ENCODE measurements at regions not wholly inside any gene's neighbourhood (a gene's known extent, or its start where the extent isn't known, plus 50 kb on each side); places are given as distances from the start of the nearest gene placed in this dataset.

DNA sequence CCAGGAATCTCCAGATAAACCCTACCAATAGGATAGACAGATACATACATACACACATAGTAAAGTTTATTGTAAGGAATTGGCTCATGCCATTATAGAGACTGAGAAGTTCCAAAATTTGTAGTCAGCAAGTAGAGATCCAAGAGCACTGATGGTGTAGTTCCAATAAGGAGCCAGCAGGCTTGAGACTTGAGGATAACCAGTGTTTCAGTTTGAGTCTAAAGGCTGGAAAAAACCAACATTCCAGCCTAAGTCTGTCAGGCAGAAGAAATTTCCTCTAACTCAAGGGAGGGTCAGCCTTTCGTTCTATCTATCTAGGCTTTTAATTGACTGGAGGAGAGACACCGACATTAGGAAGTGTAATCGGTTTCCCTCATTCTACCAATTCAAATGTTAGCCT, 110.2 kb upstream of the TSHZ3 start:
- no peak overlapping the region for H3K9ac ChIP-seq (ENCODE audit: low read depth in 1 of 2, low read length in 2 of 2)
- H3K27me3 ChIP-seq (ENCODE audit: control insufficient read depth in 4 of 4, insufficient read depth in 4 of 4, low read length in 3 of 4), result peaks cover 0 to 10% (median 0%) of the 10 kb centered on the region in 4 donors
- 90% methylated on average over 3 of the region's 3 CpGs for WGBS
- no peaks in the 10 kb centered on the region for H3K36me3 ChIP-seq (ENCODE audit: control insufficient read depth in 4 of 4, insufficient read depth in 3 of 4, low read depth in 1 of 4, low read length in 3 of 4)
- no peaks in the 10 kb centered on the region for H3K9me3 ChIP-seq (ENCODE audit: control insufficient read depth in 4 of 4, low read length in 3 of 4)
- no peak for DNase-seq (ENCODE audit: low spot score)
- no peak overlapping the region for H3K27ac ChIP-seq (ENCODE audit: low read depth in 1 of 2, low read length in 2 of 2)
- TF ChIP-seq, protein P1, sequence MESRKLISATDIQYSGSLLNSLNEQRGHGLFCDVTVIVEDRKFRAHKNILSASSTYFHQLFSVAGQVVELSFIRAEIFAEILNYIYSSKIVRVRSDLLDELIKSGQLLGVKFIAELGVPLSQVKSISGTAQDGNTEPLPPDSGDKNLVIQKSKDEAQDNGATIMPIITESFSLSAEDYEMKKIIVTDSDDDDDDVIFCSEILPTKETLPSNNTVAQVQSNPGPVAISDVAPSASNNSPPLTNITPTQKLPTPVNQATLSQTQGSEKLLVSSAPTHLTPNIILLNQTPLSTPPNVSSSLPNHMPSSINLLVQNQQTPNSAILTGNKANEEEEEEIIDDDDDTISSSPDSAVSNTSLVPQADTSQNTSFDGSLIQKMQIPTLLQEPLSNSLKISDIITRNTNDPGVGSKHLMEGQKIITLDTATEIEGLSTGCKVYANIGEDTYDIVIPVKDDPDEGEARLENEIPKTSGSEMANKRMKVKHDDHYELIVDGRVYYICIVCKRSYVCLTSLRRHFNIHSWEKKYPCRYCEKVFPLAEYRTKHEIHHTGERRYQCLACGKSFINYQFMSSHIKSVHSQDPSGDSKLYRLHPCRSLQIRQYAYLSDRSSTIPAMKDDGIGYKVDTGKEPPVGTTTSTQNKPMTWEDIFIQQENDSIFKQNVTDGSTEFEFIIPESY (IDR thresholded peaks at IDR 0.05), result no peak
- TF ChIP-seq SP1 (IDR thresholded peaks at IDR 0.05) (no peak), FOXA2 (IDR thresholded peaks at IDR 0.05) (no peak), ATF3 (IDR thresholded peaks at IDR 0.05) (no peak), RXRA (IDR thresholded peaks at IDR 0.05) (no peak), JUND (IDR thresholded peaks at IDR 0.05) (no peak), TAF1 (conservative IDR thresholded peaks at IDR 0.05) (no peak), HNF4G (IDR thresholded peaks at IDR 0.05) (no peak), YY1 (IDR thresholded peaks at IDR 0.05) (no peak), RAD21 (IDR thresholded peaks at IDR 0.05) (no peak), CTCF (IDR thresholded peaks at IDR 0.05; ENCODE audit: low read depth, low read length, missing input control) (no peak), FOXA1 (IDR thresholded peaks at IDR 0.05) (no peak), HNF4A (conservative IDR thresholded peaks at IDR 0.05) (no peak)
- TF ChIP-seq, protein P2, sequence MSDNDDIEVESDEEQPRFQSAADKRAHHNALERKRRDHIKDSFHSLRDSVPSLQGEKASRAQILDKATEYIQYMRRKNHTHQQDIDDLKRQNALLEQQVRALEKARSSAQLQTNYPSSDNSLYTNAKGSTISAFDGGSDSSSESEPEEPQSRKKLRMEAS (IDR thresholded peaks at IDR 0.05), result no peak
- TF ChIP-seq, protein P3, sequence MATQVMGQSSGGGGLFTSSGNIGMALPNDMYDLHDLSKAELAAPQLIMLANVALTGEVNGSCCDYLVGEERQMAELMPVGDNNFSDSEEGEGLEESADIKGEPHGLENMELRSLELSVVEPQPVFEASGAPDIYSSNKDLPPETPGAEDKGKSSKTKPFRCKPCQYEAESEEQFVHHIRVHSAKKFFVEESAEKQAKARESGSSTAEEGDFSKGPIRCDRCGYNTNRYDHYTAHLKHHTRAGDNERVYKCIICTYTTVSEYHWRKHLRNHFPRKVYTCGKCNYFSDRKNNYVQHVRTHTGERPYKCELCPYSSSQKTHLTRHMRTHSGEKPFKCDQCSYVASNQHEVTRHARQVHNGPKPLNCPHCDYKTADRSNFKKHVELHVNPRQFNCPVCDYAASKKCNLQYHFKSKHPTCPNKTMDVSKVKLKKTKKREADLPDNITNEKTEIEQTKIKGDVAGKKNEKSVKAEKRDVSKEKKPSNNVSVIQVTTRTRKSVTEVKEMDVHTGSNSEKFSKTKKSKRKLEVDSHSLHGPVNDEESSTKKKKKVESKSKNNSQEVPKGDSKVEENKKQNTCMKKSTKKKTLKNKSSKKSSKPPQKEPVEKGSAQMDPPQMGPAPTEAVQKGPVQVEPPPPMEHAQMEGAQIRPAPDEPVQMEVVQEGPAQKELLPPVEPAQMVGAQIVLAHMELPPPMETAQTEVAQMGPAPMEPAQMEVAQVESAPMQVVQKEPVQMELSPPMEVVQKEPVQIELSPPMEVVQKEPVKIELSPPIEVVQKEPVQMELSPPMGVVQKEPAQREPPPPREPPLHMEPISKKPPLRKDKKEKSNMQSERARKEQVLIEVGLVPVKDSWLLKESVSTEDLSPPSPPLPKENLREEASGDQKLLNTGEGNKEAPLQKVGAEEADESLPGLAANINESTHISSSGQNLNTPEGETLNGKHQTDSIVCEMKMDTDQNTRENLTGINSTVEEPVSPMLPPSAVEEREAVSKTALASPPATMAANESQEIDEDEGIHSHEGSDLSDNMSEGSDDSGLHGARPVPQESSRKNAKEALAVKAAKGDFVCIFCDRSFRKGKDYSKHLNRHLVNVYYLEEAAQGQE (IDR thresholded peaks at IDR 0.05), result no peak
- no peaks in the 10 kb centered on the region for H3K4me1 ChIP-seq (ENCODE audit: control insufficient read depth in 4 of 4, insufficient read depth in 4 of 4, low read length in 3 of 4)
- no peak overlapping the region for H3K4me3 ChIP-seq (ENCODE audit: low read depth in 1 of 3, low read length in 3 of 3)

GRCh38 chr19:31461814-31462539, 112.7 kb upstream of the TSHZ3 start:
- H3K4me3 ChIP-seq (ENCODE audit: low read depth in 1 of 3, low read length in 3 of 3), result no peak overlapping the region
- WGBS, result 91% methylated on average over 3 of the region's 3 CpGs
- no peak for TF ChIP-seq GABPA (IDR thresholded peaks at IDR 0.05 in 1 of 2, conservative IDR thresholded peaks at IDR 0.05 in 1 of 2)
- no peak for TF ChIP-seq NR2F2 (IDR thresholded peaks at IDR 0.05)
- TF ChIP-seq, protein P3 (IDR thresholded peaks at IDR 0.05), result no peak
- TF ChIP-seq ATF3 (IDR thresholded peaks at IDR 0.05), result no peak
- TF ChIP-seq, protein P2 (IDR thresholded peaks at IDR 0.05), result no peak
- no peak for TF ChIP-seq HNF4A (conservative IDR thresholded peaks at IDR 0.05)
- no peak for TF ChIP-seq TAF1 (conservative IDR thresholded peaks at IDR 0.05)
- no peak for TF ChIP-seq FOXA1 (IDR thresholded peaks at IDR 0.05)
- no peak for TF ChIP-seq SP1 (IDR thresholded peaks at IDR 0.05)
- TF ChIP-seq HNF4G (IDR thresholded peaks at IDR 0.05), result no peak
- no peak for TF ChIP-seq YY1 (IDR thresholded peaks at IDR 0.05)

More at GRCh38 chr19:31461814-31462539, 112.7 kb upstream of the TSHZ3 start:
- no peaks in the 10 kb centered on the region for H3K36me3 ChIP-seq (ENCODE audit: control insufficient read depth in 4 of 4, insufficient read depth in 3 of 4, low read depth in 1 of 4, low read length in 3 of 4)
- H3K4me1 ChIP-seq (ENCODE audit: control insufficient read depth in 4 of 4, insufficient read depth in 4 of 4, low read length in 3 of 4), result no peaks in the 10 kb centered on the region
- no peak overlapping the region for H3K27ac ChIP-seq (ENCODE audit: low read depth in 1 of 2, low read length in 2 of 2)
- no peaks in the 10 kb centered on the region for H3K9me3 ChIP-seq (ENCODE audit: control insufficient read depth in 4 of 4, low read length in 3 of 4)
- peaks cover 0 to 10% (median 3%) of the 10 kb centered on the region in 4 donors for H3K27me3 ChIP-seq (ENCODE audit: control insufficient read depth in 4 of 4, insufficient read depth in 4 of 4, low read length in 3 of 4)
- DNase-seq (ENCODE audit: low spot score), result no peak
- H3K9ac ChIP-seq (ENCODE audit: low read depth in 1 of 2, low read length in 2 of 2), result no peak overlapping the region
